Daoy (cell line): ENCODE measurements at regions not wholly inside any gene's neighbourhood (a gene's known extent, or its start where the extent isn't known, plus 50 kb on each side); places are given as distances from the start of the nearest gene placed in this dataset.
"Not testable (repeated sequence)": the region's sequence is repeated elsewhere in the genome, so short reads cannot be mapped to it uniquely, and the experiment has no call there.

Experiments used
- DNase-seq: peaks from one replicate; pipeline ENCODE4 v3.0.0-alpha.2; 2015; ENCODE audit warnings: low read depth

DNA sequence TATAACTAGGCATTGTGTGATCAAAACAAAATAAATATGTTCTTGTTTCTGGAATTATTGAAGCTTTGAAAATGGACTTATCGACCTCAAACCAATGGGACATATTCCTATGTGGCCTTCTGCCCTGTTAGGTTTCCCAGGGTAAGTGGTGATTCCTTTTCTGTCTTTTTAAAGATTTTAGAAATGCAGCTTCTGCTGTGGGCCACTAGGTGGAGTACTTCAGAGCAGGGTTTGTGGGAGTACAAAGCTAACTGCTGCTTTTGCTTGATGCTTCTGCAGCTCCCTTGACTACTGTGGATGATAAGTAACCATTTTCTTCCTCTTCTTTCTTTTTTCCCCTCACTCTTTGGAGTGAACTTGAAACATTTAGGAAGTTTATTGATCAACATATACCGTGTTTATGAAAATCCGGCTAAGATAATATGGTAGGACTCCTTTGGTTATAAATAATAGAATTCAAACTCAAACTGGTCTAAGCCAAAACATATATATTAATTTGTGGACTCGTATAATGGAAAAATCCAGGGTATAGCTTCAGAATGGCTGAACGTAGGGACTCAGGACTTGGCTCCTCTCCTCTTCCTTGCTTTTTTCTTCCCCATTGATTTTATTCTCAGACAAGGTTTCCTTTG, 1737.7 kb upstream of the DEFB115 start:
- not testable (repeated sequence) for DNase-seq

DNA sequence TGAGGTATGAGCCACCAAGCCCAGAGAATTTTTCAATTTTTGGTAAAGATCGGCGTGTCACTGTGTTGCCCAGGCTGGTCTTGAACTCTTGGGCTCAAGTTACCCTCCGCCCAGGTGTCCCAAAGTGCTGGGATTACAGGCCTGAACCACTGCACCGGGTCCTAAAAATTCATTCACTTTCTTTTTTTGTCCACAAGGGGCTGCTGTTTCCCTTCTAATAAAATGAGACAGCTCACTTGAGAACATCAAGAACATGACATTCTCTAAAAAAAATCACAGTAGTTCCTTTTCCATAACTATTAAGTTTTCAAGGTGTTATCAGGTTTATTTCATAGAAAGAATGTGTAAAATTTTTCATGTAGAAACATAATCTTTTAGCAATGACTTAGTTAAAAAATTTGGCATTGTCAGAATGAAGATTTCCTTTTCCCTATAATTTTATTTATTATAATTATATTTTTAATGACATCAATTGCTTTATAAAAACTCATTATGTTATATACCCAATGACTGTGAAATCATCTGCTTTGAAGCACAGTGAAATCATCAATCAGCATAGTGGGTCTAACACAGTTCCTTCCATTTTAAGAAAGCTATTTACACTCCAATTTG, 1723.8 kb upstream of the DEFB115 start:
- DNase-seq = peak; percentile 2

DNA sequence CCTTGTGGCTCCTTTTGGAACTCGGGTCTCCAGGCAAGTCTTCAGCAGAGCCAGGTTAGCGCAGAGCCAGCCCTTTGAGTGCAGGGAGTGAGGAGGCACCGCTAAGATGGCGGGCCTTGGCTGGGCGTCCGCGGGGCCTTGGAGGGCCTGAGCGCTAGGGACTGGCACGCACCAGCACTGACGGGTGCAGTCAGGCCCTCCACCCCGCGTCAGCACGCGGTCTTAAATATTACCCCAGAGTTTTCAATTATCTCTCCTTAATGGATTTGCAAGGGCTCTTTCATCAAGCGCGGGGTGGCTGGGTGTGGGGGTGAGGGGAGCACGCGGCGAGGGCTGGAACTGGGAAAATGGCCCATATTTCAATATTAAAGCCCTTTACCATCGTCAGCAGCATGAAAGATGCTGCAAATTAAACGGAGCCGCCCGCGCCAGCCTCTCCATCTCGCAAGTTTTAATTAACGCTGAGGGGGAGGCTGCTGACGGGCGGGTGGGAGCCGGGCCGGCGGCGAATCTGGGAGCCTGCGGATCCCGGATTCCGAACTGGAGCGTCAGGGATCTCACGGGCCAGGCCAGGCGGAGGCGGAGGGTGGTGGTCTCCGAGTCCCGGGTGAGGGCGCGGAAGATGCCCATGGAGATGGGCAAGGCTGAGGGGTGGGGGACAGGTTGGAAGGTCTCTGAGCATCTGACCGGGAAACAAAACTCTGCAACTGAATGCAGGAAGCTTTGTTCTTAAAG, 1690.4 kb upstream of the DEFB115 start:
- not testable (repeated sequence) for DNase-seq

DNA sequence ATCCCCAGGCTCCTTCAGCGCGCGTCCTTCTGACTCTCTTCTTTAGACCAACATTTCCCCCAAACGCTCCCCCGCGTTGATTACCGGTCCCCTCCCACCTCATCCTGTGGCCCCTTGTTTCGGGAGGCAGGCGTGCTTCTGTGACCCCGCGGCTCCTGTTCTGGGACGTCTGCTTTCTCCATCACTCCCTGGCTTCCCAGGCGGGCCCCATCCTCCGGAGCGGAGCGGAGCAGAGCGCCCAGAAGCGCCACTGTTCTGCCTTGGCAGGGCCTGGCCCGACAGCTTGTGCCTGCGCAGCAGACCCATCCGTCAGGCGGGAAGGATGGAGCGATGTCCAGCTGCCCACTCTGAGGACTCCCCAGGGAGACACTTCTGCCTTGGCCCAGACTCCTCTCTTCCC, 1689.8 kb upstream of the DEFB115 start:
- DNase-seq = not testable (repeated sequence)

DNA sequence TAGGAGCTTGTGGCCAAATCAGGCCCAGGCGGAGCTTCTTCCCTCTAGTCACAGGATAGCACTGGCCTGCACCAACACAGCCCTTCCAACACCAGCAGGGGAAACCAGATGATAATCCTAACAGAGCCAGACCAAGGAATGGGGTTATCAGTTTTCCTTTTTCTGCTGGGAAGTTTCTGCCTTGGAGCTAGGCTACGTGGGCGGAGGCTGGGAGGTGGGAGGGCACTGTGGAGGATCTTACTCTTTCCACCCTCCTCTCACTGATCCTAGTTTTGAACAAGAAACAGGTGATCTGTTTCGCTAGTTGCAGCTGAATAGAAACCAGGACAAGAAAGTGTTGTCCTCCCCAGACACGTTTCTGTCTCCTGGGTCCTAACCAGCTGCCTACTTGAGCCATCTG, 1687.3 kb upstream of the DEFB115 start:
- DNase-seq = not testable (repeated sequence)

DNA sequence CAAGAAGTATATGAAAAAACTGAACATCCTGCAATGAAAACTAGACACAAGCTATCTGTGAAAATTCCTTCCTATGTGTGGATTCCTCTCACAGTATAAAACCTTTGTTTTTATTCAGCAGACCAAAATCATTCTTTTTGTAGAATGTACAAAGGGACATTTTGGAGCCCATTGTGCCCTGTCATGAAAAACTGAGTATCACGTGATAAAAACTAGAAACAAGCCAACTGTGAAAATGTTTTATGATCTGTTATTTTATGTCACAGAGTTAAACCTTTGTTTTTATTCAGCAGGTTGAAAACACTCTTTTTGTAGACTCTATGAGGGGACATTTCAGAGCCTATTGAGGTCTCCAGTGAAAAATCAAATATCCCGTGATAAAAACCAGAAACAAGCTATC, 1667.9 kb upstream of the DEFB115 start:
- not testable (repeated sequence) for DNase-seq

DNA sequence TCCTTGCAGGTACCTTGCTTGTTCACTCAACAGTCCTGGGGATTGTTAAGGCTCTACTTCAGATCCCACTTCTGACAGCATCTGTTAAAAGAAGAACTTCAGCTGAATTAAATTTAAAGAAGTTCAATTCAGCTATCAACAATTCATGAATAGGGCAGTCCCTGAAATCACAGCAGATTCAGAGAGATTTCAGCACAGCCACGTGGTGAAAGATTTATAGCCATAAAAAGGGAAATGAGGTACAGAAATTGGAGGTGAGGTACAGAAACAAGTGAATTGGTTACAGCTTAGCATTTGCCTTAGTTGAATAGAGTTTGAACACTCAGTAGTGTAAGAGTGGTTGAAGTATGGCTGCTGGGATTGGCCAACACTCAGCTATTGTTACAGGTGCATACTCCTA, 1653.3 kb upstream of the DEFB115 start:
- DNase-seq = not testable (repeated sequence)

DNA sequence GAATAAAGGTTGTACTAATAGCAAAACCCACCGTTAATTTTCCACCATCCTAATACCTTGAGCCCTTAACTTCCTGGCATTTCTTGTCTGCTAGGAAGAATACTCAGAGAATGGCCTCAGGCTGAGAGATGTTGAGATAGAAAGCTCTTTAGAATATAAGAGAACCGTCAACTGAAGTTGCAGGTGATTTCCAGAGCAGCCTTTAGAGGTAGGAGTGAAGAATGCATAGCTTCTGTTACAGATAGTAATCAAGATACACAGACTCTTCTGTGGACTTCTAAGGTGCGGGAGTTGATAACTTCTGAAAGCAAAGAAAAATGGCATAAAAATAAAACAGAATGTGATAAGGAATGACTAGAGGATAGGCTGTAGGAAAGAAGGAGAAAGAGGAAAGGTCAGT, 1651.3 kb upstream of the DEFB115 start:
- DNase-seq = not testable (repeated sequence)

DNA sequence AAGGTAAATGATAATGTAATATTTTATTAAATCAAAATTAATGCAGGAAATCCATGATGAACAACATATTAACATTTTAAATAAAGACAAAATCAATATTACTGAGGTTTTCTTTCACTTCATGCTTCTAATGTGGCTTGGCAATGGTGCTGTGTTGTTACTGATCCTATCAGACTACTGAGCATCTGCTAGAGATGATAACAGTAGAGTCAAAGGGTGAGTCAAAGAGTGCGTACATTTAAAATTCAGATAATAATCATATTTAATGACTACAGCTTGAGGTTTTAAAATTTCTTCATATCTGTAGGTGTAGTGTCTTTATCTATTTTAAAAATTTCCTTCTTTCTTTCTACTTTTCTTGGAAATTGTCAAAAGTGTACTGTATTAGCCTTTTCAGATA, 1628.1 kb upstream of the DEFB115 start:
- not testable (repeated sequence) for DNase-seq
